GM12878 (cell line): ENCODE measurements at regions not wholly inside any gene's neighbourhood (a gene's known extent, or its start where the extent isn't known, plus 50 kb on each side); places are given as distances from the start of the nearest gene placed in this dataset.

Experiments used
- ATAC-seq: fragments of 200-7000 bp; cut with Tn5 transposase; 3 replicates; pipeline ENCODE4 v1.9.1; 2020; ENCODE audit warnings: mild to moderate bottlenecking, moderate library complexity
- BruUV-seq: library from RNA; stranded (reverse); fragments of 400-500 nt; replicated peaks from 2 replicates; lab custom pipeline; 2021; lab: Mats Ljungman, UMichigan
- CTCF ChIA-PET: fragments of 300-600 bp; sonication (Branson Sonifier 250); formaldehyde crosslinking; extraction: SDS; loops from one replicate; lab custom pipeline; 2021; ENCODE audit warnings: inconsistent platforms; lab: Yijun Ruan, JAX
- POLR2A ChIA-PET: fragments of 350-600 bp; formaldehyde crosslinking; extraction: SDS; loops from one replicate; lab custom pipeline; 2021; ENCODE audit warnings: inconsistent platforms; lab: Charles Lee
- RAD21 ChIA-PET: fragments of 300-600 bp; sonication (Branson Sonifier 250); formaldehyde crosslinking; loops from one replicate; lab custom pipeline; 2023; ENCODE audit warnings: antibody characterized with exemption; ENCODE audit not compliant: unreplicated experiment; lab: Charles Lee
- SMC1A ChIA-PET: fragments of 300-600 bp; sonication (Branson Sonifier 250); formaldehyde crosslinking; loops from one replicate; lab custom pipeline; 2023; ENCODE audit not compliant: unreplicated experiment, uncharacterized antibody; lab: Charles Lee
- DNase-seq: peaks from one replicate; pipeline ENCODE4 v3.0.0-alpha.2; 2011; ENCODE audit warnings: low read depth, low spot score
- FAIRE-seq: peaks from 3 replicates; lab custom pipeline; 2011; peaks lifted over from hg19 to GRCh38; lab: Jason Lieb, UNC
- H2AFZ ChIP-seq: 2 replicates; pipeline ENCODE4 v1.6.0; 2011; ENCODE audit warnings: low read depth, low read length, control low read depth; ENCODE audit not compliant: control insufficient read depth
- H3K27ac ChIP-seq: 2 replicates; pipeline ENCODE4 v1.5.1; 2011; ENCODE audit warnings: control low read depth; ENCODE audit not compliant: control insufficient read depth, insufficient read depth
- H3K27me3 ChIP-seq, 2 experiments: replicated peaks in 1 of 2; 2 replicates each; pipeline versions ENCODE4 v1.6.0 to v1.6.1; 2011; ENCODE audit warnings: low read length in 1 of 2; ENCODE audit not compliant: control insufficient read depth in 2 of 2, insufficient read depth in 2 of 2
- H3K36me3 ChIP-seq, 2 experiments: 2 replicates each; pipeline ENCODE4 v1.5.1; 2011; ENCODE audit warnings: low read length in 1 of 2; ENCODE audit not compliant: control insufficient read depth in 2 of 2, insufficient read depth in 2 of 2
- H3K4me1 ChIP-seq: 2 replicates; pipeline ENCODE4 v1.6.1; 2011; ENCODE audit warnings: mild to moderate bottlenecking, low read length, moderate library complexity, mixed read lengths; ENCODE audit not compliant: control insufficient read depth, insufficient read depth
- H3K4me2 ChIP-seq: 2 replicates; pipeline ENCODE4 v1.6.0; 2011; ENCODE audit warnings: control low read depth; ENCODE audit not compliant: control insufficient read depth, insufficient read depth
- H3K4me3 ChIP-seq: fragments of 200-600 bp; sonication (generic); 2 replicates; pipeline ENCODE4 v1.5.1; 2016
- H3K79me2 ChIP-seq: 2 replicates; pipeline ENCODE4 v1.6.0; 2011; ENCODE audit warnings: low read length; ENCODE audit not compliant: control insufficient read depth, insufficient read depth
- H3K9ac ChIP-seq: 2 replicates; pipeline ENCODE4 v1.8.0; 2011; ENCODE audit warnings: low read length, control low read depth, mixed read lengths; ENCODE audit not compliant: control insufficient read depth, insufficient read depth
- H3K9me3 ChIP-seq: replicated peaks from 3 replicates; pipeline ENCODE4 v1.5.1; 2011; ENCODE audit warnings: mild to moderate bottlenecking, low read length; ENCODE audit not compliant: control insufficient read depth, insufficient read depth
- H4K20me1 ChIP-seq: 2 replicates; pipeline ENCODE4 v1.6.0; 2011; ENCODE audit not compliant: control insufficient read depth, insufficient read depth
- ASH2L ChIP-seq: fragments of 300-600, 200-600 bp; sonication (generic); IDR thresholded peaks from 2 replicates; pipeline ENCODE4 v1.6.1; 2017; ENCODE audit warnings: low read depth, mild to moderate bottlenecking, borderline replicate concordance
- BRCA1 ChIP-seq: IDR thresholded peaks from 2 replicates; pipeline ENCODE4 v1.6.1; 2011; ENCODE audit warnings: low read depth, low read length, improper control_type of control experiment
- CBFB ChIP-seq: IDR thresholded peaks from 2 replicates; pipeline ENCODE4 v1.6.1; 2016; ENCODE audit warnings: antibody characterized with exemption, low read depth
- CEBPB ChIP-seq, 2 experiments: fragments of 150-350 bp in 1 of 2; IDR thresholded peaks; 2 replicates each; pipeline ENCODE4 v1.6.1; 2012 to 2014; ENCODE audit warnings: low read depth in 2 of 2, low read length in 2 of 2, borderline replicate concordance in 1 of 2, inconsistent platforms in 1 of 2
- FOXK2 ChIP-seq: fragments of 450-650 bp; IDR thresholded peaks from 2 replicates; pipeline ENCODE4 v1.6.1; 2017; ENCODE audit warnings: mild to moderate bottlenecking, moderate library complexity
- FOXM1 ChIP-seq: IDR thresholded peaks from 2 replicates; pipeline ENCODE4 v1.6.1; 2012; ENCODE audit warnings: low read depth, mild to moderate bottlenecking, inconsistent platforms, low read length, moderate library complexity
- RCOR1 ChIP-seq: conservative IDR thresholded peaks from 2 replicates; pipeline ENCODE4 v1.6.1; 2012; ENCODE audit warnings: low read depth, low read length, improper control_type of control experiment
- YBX1 ChIP-seq: fragments of 450-650 bp; IDR thresholded peaks from 2 replicates; pipeline ENCODE4 v1.6.1; 2016; ENCODE audit warnings: antibody characterized with exemption
- ZNF384 ChIP-seq: IDR thresholded peaks from 2 replicates; pipeline ENCODE4 v1.6.1; 2012; ENCODE audit warnings: low read depth, mild to moderate bottlenecking, low read length, improper control_type of control experiment, borderline replicate concordance
- ZSCAN29 ChIP-seq: fragments of 450-650 bp; IDR thresholded peaks from 2 replicates; pipeline ENCODE4 v1.6.1; 2017; ENCODE audit warnings: mild to moderate bottlenecking, moderate library complexity
- WGBS: methylation state at CpG from one replicate; pipeline ENCODE4 v1.1.6; 2016; ENCODE audit warnings: low lambda C conversion rate; ENCODE audit not compliant: insufficient replicate concordance, insufficient coverage; ENCODE audit errors: missing lambda C conversion rate; 5-methylcytosine and 5-hydroxymethylcytosine counted together
- in situ Hi-C: fragments of 300-500 bp; cut with MboI; formaldehyde crosslinking; loops from 9 replicates; pipeline ENCODE4 v1.14.3; 2018; ENCODE audit warnings: mixed read lengths
- intact Hi-C: fragments of 100-400 bp; cut with micrococcal nuclease; formaldehyde crosslinking; loops from one replicate; pipeline ENCODE4 v1.14.2; 2022; ENCODE audit not compliant: unreplicated experiment
- TF ChIP-seq, protein P1 (sequence below): IDR thresholded peaks from 2 replicates; pipeline ENCODE4 v1.6.1; 2012; ENCODE audit warnings: low read depth, low read length, improper control_type of control experiment
- TF ChIP-seq, protein P2 (sequence below): IDR thresholded peaks from 2 replicates; pipeline ENCODE4 v1.6.1; 2011; ENCODE audit warnings: low read depth, mild to moderate bottlenecking, low read length, moderate library complexity, borderline replicate concordance; ENCODE audit errors: extremely low read depth
- TF ChIP-seq, protein P3 (sequence below): fragments of 450-650 bp; IDR thresholded peaks from 2 replicates; pipeline ENCODE4 v1.6.1; 2018; ENCODE audit warnings: mild to moderate bottlenecking, low read depth, moderate library complexity; ENCODE audit not compliant: partially characterized antibody
- TF ChIP-seq, protein P4 (sequence below): fragments of 450-650 bp; formaldehyde crosslinking; IDR thresholded peaks from 2 replicates; pipeline ENCODE4 v1.4.0; 2022; ENCODE audit warnings: mild to moderate bottlenecking, moderate library complexity

DNA sequence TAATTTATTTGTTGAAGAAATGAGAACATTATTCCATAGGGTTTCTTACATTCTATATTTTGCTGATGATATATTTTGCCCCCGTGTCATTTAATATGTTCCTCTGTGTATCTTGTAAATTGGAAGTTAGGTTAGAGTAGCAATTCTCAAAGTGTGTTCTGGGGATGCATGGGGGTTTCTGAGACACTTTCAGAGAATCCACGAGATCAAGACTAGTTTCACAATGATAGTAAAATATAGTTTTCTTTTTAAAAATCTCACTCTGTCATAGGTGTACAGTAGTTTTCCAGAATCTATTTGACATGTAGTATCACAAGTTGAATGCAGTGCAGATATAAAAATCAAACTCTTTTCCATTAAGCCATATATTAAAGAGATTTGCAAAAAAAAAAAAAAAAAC is 488.6 kb upstream of the SGCD start (continued):
- TF ChIP-seq, protein P1, sequence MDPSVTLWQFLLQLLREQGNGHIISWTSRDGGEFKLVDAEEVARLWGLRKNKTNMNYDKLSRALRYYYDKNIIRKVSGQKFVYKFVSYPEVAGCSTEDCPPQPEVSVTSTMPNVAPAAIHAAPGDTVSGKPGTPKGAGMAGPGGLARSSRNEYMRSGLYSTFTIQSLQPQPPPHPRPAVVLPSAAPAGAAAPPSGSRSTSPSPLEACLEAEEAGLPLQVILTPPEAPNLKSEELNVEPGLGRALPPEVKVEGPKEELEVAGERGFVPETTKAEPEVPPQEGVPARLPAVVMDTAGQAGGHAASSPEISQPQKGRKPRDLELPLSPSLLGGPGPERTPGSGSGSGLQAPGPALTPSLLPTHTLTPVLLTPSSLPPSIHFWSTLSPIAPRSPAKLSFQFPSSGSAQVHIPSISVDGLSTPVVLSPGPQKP, result no peak
- TF ChIP-seq RCOR1 (no peak), ASH2L (no peak), CEBPB (IDR thresholded peaks at IDR 0.05; ENCODE audit: borderline replicate concordance in 1 of 2, low read depth in 2 of 2, low read length in 2 of 2) (no peak)
- TF ChIP-seq, all 136 proteins: peak for 0

DNA sequence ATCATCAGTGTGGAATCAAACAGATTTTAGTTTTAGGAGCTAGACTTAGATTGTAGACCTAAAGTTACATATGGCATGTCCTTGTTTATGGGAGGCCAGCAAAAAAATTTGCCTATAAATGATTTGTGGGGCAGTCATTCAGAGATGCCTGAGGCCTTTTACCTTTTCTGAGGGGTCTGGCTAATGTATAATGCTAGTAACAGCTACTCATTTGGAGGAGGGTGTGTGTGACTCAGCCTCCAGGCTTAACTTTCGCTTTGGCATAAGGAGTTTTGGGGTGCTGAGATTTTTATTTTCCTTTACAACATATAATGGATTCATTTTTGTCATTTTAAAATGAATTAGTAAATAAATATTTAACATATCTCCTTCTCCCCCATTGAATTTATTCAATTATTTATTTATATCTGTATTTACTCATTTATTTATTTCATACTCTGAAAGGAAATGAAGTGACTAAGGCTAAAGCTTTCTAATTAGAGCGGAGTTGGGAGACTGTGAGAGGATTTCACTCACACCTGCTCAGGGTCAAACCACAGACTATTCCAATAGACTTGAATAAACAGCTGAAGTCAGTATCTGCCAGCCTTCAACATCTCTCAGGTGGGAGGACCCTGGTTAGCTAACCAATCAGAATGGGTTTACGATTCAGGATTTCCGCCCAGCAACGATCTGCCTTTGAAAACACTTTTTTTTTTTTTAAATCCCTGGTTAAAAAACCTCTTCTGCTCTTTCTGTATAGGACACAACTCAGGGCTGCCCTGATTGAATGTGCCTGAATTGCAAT is 487.5 kb upstream of the SGCD start:
- no peak for FAIRE-seq
- Histone ChIP-seq H3K27me3 (no peaks in the 10 kb centered on the region), H3K4me3 (no peak overlapping the region), H3K79me2 (no peaks in the 10 kb centered on the region), H3K9ac (no peak overlapping the region), H4K20me1 (no peaks in the 10 kb centered on the region), H3K4me2 (no peak overlapping the region), H3K27ac (no peak overlapping the region), H3K36me3 (no peaks in the 10 kb centered on the region), H3K9me3 (no peaks in the 10 kb centered on the region), H3K4me1 (no peaks in the 10 kb centered on the region), H2AFZ (no peak overlapping the region)
- SMC1A ChIA-PET, result interaction anchor here (0.8 kb wide), 1 partner anchor 13 kb away, joined by 4 read pairs; no protein-coding TSS in a partner anchor
- ATAC-seq, result no peak
- DNase-seq, result no peak
- in situ Hi-C loops, result no loop called here
- POLR2A ChIA-PET, result interaction anchor here (0.6 to 0.7 kb wide), 3 partner anchors 10 to 961 kb away, joined by 4 to 6 read pairs (median 4); no protein-coding TSS in a partner anchor
- RAD21 ChIA-PET, result no interaction called here
- CTCF ChIA-PET, result interaction anchor here (0.7 kb wide), 1 partner anchor 105 kb away, joined by 3 read pairs; no protein-coding TSS in a partner anchor
- BruUV-seq, result no TSS peak
- intact Hi-C loops, result no loop called here
- 49% methylated on average over 5 of the region's 5 CpGs for WGBS
- TF ChIP-seq, protein P2, sequence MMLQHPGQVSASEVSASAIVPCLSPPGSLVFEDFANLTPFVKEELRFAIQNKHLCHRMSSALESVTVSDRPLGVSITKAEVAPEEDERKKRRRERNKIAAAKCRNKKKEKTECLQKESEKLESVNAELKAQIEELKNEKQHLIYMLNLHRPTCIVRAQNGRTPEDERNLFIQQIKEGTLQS, result no peak
- TF ChIP-seq BRCA1, result no peak
- no peak for TF ChIP-seq CBFB
- TF ChIP-seq, protein P3, sequence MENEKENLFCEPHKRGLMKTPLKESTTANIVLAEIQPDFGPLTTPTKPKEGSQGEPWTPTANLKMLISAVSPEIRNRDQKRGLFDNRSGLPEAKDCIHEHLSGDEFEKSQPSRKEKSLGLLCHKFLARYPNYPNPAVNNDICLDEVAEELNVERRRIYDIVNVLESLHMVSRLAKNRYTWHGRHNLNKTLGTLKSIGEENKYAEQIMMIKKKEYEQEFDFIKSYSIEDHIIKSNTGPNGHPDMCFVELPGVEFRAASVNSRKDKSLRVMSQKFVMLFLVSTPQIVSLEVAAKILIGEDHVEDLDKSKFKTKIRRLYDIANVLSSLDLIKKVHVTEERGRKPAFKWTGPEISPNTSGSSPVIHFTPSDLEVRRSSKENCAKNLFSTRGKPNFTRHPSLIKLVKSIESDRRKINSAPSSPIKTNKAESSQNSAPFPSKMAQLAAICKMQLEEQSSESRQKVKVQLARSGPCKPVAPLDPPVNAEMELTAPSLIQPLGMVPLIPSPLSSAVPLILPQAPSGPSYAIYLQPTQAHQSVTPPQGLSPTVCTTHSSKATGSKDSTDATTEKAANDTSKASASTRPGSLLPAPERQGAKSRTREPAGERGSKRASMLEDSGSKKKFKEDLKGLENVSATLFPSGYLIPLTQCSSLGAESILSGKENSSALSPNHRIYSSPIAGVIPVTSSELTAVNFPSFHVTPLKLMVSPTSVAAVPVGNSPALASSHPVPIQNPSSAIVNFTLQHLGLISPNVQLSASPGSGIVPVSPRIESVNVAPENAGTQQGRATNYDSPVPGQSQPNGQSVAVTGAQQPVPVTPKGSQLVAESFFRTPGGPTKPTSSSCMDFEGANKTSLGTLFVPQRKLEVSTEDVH, result no peak
- no peak for TF ChIP-seq FOXK2
- no peak for TF ChIP-seq ZNF384
- TF ChIP-seq, protein P4, sequence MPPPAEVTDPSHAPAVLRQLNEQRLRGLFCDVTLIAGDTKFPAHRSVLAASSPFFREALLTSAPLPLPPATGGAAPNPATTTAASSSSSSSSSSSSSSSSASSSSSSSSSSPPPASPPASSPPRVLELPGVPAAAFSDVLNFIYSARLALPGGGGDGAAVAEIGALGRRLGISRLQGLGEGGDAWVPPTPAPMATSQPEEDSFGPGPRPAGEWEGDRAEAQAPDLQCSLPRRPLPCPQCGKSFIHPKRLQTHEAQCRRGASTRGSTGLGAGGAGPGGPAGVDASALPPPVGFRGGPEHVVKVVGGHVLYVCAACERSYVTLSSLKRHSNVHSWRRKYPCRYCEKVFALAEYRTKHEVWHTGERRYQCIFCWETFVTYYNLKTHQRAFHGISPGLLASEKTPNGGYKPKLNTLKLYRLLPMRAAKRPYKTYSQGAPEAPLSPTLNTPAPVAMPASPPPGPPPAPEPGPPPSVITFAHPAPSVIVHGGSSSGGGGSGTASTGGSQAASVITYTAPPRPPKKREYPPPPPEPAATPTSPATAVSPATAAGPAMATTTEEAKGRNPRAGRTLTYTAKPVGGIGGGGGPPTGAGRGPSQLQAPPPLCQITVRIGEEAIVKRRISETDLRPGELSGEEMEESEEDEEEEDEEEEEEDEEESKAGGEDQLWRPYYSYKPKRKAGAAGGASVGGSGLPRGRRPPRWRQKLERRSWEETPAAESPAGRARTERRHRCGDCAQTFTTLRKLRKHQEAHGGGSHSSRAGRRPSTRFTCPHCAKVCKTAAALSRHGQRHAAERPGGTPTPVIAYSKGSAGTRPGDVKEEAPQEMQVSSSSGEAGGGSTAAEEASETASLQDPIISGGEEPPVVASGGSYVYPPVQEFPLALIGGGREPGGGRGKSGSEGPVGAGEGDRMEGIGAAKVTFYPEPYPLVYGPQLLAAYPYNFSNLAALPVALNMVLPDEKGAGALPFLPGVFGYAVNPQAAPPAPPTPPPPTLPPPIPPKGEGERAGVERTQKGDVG (CRISPR knock-in tag), result no peak
- TF ChIP-seq ZSCAN29, result no peak
- no peak for TF ChIP-seq FOXM1
- no peak for TF ChIP-seq YBX1
